Gastrocnemius medialis (tissue), 4 donors: ENCODE measurements at regions not wholly inside any gene's neighbourhood (a gene's known extent, or its start where the extent isn't known, plus 50 kb on each side); places are given as distances from the start of the nearest gene placed in this dataset.

ENCODE experiments used
- ATAC-seq, 2 donors: fragments of 150-250 bp; one replicate each; pipeline ENCODE4 v1.9.1; 2016
- DNase-seq, 2 donors: peaks; one replicate each; pipeline ENCODE4 v3.0.0-alpha.2; 2019
- H3K27ac ChIP-seq, 4 donors: fragments of 200-600 bp; sonication (generic); 1 replicate in 1 of 4; 2 replicates in 3 of 4; pipeline ENCODE4 v1.5.1; 2016 to 2018; ENCODE audit warnings: mild to moderate bottlenecking in 2 of 4, moderate library complexity in 1 of 4
- H3K27me3 ChIP-seq, 3 donors: fragments of 200-600 bp; sonication (generic) in 2 of 3; 1 replicate in 1 of 3; 2 replicates in 2 of 3; pipeline versions ENCODE4 v1.5.1 to v1.6.0; 2016 to 2019; ENCODE audit warnings: mild to moderate bottlenecking in 1 of 3, moderate library complexity in 1 of 3
- H3K36me3 ChIP-seq, 2 donors: fragments of 200-600 bp; sonication (generic) in 1 of 2; one replicate each; pipeline ENCODE4 v1.5.1; 2017 to 2018
- H3K4me1 ChIP-seq, 2 donors: fragments of 200-600 bp; sonication (generic) in 1 of 2; one replicate each; pipeline ENCODE4 v1.5.1; 2016 to 2017; ENCODE audit warnings: mild to moderate bottlenecking in 2 of 2
- H3K4me3 ChIP-seq, 4 donors: fragments of 200-600 bp; sonication (generic) in 3 of 4; 1 replicate in 1 of 4; 2 replicates in 3 of 4; pipeline ENCODE4 v1.5.1; 2016 to 2019; ENCODE audit warnings: mild to moderate bottlenecking in 2 of 4
- H3K9me3 ChIP-seq, 3 donors: fragments of 200-600 bp; sonication (generic) in 2 of 3; 1 replicate in 1 of 3; 2 replicates in 2 of 3; pipeline ENCODE4 v1.5.1; 2016 to 2019
- POLR2A ChIP-seq, 2 donors: fragments of 450-650 bp; IDR thresholded peaks; one replicate each; pipeline ENCODE4 v1.6.1; 2017; ENCODE audit warnings: antibody characterized with exemption in 2 of 2, mild to moderate bottlenecking in 2 of 2, moderate library complexity in 2 of 2
- in situ Hi-C, 4 donors: fragments of 200-750 bp; cut with MboI; loops; one replicate each; pipeline versions ENCODE4 v1.15.0 to v1.8.0; 2017; ENCODE audit warnings: low sequenced_read_pairs in 4 of 4
- intact Hi-C: fragments of 100-400 bp; cut with DNase I; formaldehyde crosslinking; loops from one replicate; pipeline ENCODE4 v1.15.1; 2023; ENCODE audit warnings: low total_unique reads
- TF ChIP-seq, protein P1 (sequence below), 5 experiments: fragments of 450-650 bp in 3 of 5; fragments of 200-600 bp in 2 of 5; sonication (generic) in 2 of 5; IDR thresholded peaks in 4 of 5; conservative IDR thresholded peaks in 1 of 5; 1 replicate in 4 of 5; 2 replicates in 1 of 5; pipeline ENCODE4 v1.5.1; 2016 to 2019; ENCODE audit warnings: antibody characterized with exemption in 5 of 5, mild to moderate bottlenecking in 3 of 5, moderate library complexity in 3 of 5

DNA sequence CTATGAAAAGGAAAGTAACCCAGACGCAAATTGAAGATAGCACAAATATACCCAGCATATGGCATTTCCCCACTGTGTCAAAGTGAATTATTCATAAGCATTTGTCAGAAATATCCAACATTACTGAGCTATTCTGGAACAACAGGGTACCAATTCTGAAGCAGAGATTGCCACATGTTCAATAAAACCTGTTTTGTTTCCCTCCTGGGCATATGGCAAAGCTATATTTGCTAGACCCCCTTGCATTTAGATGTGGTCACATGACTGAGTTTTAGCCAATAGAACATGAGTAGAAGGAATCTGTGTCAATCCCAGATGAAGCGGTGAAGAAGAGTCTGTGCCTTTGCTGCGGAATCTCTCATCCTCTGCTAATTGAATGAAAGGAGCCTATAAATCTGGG lies 296.4 kb upstream of the DLGAP1 start:
- Histone ChIP-seq H3K4me1 (no peaks in the 10 kb centered on the region), H3K27ac (no peak overlapping the region), H3K4me3 (no peak overlapping the region), H3K27me3 (no peaks in the 10 kb centered on the region), H3K36me3 (no peaks in the 10 kb centered on the region), H3K9me3 (no peaks in the 10 kb centered on the region)
- ATAC-seq (no peak), DNase-seq (no peak)
- no peak for TF ChIP-seq POLR2A (IDR thresholded peaks at IDR 0.05)
- TF ChIP-seq, protein P1, sequence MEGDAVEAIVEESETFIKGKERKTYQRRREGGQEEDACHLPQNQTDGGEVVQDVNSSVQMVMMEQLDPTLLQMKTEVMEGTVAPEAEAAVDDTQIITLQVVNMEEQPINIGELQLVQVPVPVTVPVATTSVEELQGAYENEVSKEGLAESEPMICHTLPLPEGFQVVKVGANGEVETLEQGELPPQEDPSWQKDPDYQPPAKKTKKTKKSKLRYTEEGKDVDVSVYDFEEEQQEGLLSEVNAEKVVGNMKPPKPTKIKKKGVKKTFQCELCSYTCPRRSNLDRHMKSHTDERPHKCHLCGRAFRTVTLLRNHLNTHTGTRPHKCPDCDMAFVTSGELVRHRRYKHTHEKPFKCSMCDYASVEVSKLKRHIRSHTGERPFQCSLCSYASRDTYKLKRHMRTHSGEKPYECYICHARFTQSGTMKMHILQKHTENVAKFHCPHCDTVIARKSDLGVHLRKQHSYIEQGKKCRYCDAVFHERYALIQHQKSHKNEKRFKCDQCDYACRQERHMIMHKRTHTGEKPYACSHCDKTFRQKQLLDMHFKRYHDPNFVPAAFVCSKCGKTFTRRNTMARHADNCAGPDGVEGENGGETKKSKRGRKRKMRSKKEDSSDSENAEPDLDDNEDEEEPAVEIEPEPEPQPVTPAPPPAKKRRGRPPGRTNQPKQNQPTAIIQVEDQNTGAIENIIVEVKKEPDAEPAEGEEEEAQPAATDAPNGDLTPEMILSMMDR (IDR thresholded peaks at IDR 0.05 in 4 of 5, conservative IDR thresholded peaks at IDR 0.05 in 1 of 5) = no peak
- intact Hi-C loops = no loop called here
- in situ Hi-C loops = no loop called here

GRCh38 chr18:4750393-4751346 lies 295.6 kb upstream of the DLGAP1 start:
- no peak for ATAC-seq
- intact Hi-C loops = no loop called here
- DNase-seq = no peak
- in situ Hi-C loops = no loop called here
- no peaks in the 10 kb centered on the region for H3K27me3 ChIP-seq
- H3K4me3 ChIP-seq = no peak overlapping the region
- H3K27ac ChIP-seq = no peak overlapping the region
- no peaks in the 10 kb centered on the region for H3K9me3 ChIP-seq
- no peaks in the 10 kb centered on the region for H3K4me1 ChIP-seq
- TF ChIP-seq POLR2A (IDR thresholded peaks at IDR 0.05) = no peak
- no peaks in the 10 kb centered on the region for H3K36me3 ChIP-seq

DNA sequence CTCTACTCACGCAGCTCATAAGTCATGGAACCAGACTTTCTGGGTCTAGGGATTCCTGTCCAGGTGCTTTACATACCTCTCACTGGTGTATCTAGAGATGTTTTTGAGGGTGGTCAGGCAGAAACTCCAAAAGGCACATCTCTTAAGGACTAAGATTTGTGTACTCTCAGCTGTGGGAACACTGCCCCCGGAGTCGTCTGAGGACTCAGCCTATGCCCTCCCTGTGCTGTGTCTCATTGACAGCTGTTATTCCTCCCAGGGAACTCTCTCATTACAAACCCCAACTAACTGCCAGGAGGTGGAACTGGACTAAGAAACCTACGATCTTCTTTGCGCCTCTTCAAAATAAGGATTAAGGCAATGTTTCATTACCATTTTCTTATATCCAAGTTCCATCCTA lies 293.9 kb upstream of the DLGAP1 start:
- no peak overlapping the region for H3K4me3 ChIP-seq
- intact Hi-C loops (no loop called here), in situ Hi-C loops (no loop called here)
- H3K9me3 ChIP-seq = no peaks in the 10 kb centered on the region
- DNase-seq = no peak
- no peak for ATAC-seq
- no peaks in the 10 kb centered on the region for H3K4me1 ChIP-seq
- no peaks in the 10 kb centered on the region for H3K27me3 ChIP-seq
- TF ChIP-seq, protein P1 (IDR thresholded peaks at IDR 0.05 in 4 of 5, conservative IDR thresholded peaks at IDR 0.05 in 1 of 5) = no peak
- no peak for TF ChIP-seq POLR2A (IDR thresholded peaks at IDR 0.05)
- H3K27ac ChIP-seq = no peak overlapping the region
- no peaks in the 10 kb centered on the region for H3K36me3 ChIP-seq

GRCh38 chr18:4734903-4735302 lies 279.8 kb upstream of the DLGAP1 start:
- Histone ChIP-seq H3K4me1 (no peaks in the 10 kb centered on the region), H3K27me3 (no peaks in the 10 kb centered on the region), H3K9me3 (no peaks in the 10 kb centered on the region), H3K4me3 (no peak overlapping the region), H3K36me3 (no peaks in the 10 kb centered on the region), H3K27ac (no peak overlapping the region)
- intact Hi-C loops = no loop called here
- in situ Hi-C loops = no loop called here
- no peak for TF ChIP-seq POLR2A (IDR thresholded peaks at IDR 0.05)
- TF ChIP-seq, protein P1 (IDR thresholded peaks at IDR 0.05 in 4 of 5, conservative IDR thresholded peaks at IDR 0.05 in 1 of 5) = no peak
- ATAC-seq = no peak
- DNase-seq = no peak

- no peaks in the 10 kb centered on the region for H3K36me3 ChIP-seq
- H3K27ac ChIP-seq = no peak overlapping the region
- ATAC-seq = no peak
- H3K4me3 ChIP-seq = no peak overlapping the region
- no peaks in the 10 kb centered on the region for H3K9me3 ChIP-seq
- no peak for DNase-seq
- in situ Hi-C loops (no loop called here), intact Hi-C loops (no loop called here)
- no peaks in the 10 kb centered on the region for H3K4me1 ChIP-seq
- TF ChIP-seq POLR2A (IDR thresholded peaks at IDR 0.05) = no peak
- TF ChIP-seq, protein P1 (IDR thresholded peaks at IDR 0.05 in 4 of 5, conservative IDR thresholded peaks at IDR 0.05 in 1 of 5) = no peak
- no peaks in the 10 kb centered on the region for H3K27me3 ChIP-seq
Measured at GRCh38 chr18:4734021-4734420, 278.9 kb upstream of the DLGAP1 start.
